GM11168 (cell line): ENCODE measurements at regions not wholly inside any gene's neighbourhood (a gene's known extent, or its start where the extent isn't known, plus 50 kb on each side); places are given as distances from the start of the nearest gene placed in this dataset.
"Not testable (repeated sequence)": the region's sequence is repeated elsewhere in the genome, so short reads cannot be mapped to it uniquely, and the experiment has no call there.

Experiments
- in situ Hi-C: fragments of 300-500 bp; cut with MboI; formaldehyde crosslinking; loops from one replicate; pipeline ENCODE4 v1.12.0; 2022; ENCODE audit warnings: low sequenced_read_pairs; ENCODE audit not compliant: unreplicated experiment

GRCh38 chr11:37978647-37979046, 1380.6 kb upstream of the RAG2 start:
- in situ Hi-C loops = no loop called here

- in situ Hi-C loops = no loop called here
Measured at GRCh38 chr11:37973941-37974340, 1375.9 kb upstream of the RAG2 start.

- in situ Hi-C loops = no loop called here
Measured at GRCh38 chr11:37972691-37973090, 1374.7 kb upstream of the RAG2 start.

DNA sequence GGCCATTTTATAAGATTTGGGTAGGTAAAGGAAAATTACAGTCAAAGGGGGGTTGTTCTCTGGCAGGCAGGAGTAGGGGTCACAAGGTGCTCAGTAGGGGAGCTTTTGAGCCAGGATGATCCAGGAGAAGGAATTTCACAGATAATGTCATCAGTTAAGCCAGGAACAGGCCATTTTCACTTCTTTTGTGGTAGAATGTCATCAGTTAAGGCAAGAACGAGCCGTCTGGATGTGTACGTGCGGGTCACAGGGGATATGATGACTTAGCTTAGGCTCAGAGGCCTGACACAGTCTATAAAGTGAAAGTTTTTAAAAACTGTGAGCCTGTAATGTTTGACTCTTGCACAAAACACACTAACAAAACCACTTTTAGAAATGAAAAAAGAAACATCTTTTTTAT, 1371.3 kb upstream of the RAG2 start:
- in situ Hi-C loops = not testable (repeated sequence)

DNA sequence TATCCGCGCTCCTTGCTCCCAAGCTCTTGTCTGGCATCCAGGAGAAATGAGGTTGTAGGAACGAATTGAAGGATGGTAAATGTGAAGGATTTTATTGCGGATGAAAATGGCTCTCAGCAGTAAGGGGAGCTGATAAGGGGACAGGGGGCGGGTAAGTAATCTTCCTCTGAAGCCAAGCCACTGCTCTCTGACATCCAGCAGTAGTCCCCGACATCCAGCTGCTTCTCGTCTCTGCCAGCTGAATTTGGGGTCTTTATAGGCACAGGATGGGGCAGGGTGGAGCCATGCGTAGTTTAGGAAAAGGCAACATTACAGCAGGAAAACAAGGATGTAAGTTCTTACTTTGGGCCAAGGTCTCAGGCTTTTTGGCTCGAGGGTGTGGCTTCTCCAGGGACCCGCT, 1370.1 kb upstream of the RAG2 start:
- in situ Hi-C loops = no loop called here

DNA sequence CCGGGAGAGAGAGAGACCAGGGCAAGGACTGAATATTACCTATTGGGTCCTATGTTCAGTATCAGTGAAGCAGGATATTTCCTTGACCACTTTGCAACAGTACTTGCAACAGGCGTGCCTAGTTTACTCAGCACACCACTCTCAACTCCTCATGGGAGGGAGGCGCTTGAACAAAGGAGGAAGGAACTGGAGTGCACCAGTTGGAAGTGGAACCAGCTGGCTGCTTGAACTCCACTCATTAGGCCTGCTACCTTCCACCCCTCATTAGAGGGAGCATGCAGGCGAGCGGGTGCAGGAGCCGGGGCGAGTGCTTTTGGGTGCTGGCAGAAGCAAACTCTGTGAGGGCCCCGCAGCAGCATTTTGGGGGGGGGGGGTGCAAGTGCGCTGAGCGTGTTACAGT, 1369.6 kb upstream of the RAG2 start:
- in situ Hi-C loops = no loop called here

GRCh38 chr11:37963440-37963839, 1365.4 kb upstream of the RAG2 start:
- in situ Hi-C loops = no loop called here

GRCh38 chr11:37957717-37958116, 1359.7 kb upstream of the RAG2 start:
- in situ Hi-C loops = no loop called here

- in situ Hi-C loops = no loop called here
Measured at GRCh38 chr11:37951996-37952395, 1354.0 kb upstream of the RAG2 start.

DNA sequence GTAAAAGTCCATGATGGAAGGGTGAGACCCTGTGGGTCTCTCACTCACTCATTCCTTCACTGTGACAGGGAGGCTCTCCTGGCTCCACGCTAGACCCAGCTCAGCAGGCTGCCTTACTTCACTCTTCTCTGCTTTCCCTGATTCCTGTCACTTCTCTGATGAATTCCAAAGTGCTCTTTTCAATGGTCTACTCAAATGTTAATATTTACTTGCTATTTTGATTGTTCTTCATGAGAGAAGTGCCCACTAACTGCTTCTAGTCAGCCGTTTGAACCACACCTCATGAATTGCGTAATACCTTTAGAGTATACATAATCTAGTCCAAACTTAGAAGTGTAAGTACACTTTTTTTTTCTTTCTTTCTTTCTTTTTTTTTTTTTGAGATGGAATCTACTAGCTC, 1350.2 kb upstream of the RAG2 start:
- in situ Hi-C loops = no loop called here

- in situ Hi-C loops = no loop called here
Measured at GRCh38 chr11:37947821-37948220, 1349.8 kb upstream of the RAG2 start.

GRCh38 chr11:37946155-37946766, 1348.2 kb upstream of the RAG2 start:
- in situ Hi-C loops = no loop called here

DNA sequence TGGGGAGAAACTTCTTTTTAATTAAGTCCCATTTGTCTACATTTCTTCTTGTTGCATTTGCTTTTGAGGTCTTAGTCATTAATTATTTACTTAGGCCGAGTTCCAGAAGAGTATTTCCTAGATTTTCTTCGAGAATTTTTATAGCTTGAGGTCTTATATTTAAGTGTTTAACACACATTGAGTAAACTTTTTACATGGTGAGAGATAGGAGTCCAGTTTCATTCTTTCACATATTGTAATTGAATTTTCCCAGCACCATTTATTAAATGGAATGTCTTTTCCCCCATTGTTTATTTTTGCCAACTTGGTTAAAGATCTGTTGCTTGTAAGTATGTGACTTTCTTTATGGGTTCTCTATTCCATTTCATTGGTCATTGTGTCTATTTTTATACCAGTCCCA, 1344.0 kb upstream of the RAG2 start:
- in situ Hi-C loops = no loop called here

DNA sequence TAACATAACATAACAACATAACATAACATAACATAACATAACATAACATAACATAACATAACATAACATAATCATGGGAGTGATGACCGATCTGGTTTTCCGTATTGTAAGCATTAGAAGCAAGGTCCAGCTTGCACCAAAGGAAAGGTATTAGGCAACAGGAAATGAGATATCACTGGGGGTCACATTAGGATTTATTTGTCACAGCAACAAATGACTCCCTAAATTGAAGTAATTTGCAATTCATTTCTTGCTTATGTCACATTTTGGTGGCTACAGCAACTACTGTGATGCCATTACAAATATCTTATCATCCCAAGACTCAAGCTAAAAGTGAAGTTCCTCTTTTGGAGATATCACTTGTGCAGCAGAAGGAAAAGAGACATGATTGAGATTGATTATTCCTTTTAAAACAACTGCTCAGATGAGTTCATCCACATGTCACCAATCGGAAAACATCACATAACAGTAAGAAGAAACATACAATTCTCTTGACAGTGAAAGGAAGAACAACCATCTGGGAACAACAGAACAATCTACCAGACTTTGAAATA, 1331.1 kb upstream of the RAG2 start:
- in situ Hi-C loops = no loop called here

GRCh38 chr11:37926772-37927171, 1328.7 kb upstream of the RAG2 start:
- in situ Hi-C loops = no loop called here

GRCh38 chr11:37916331-37916730, 1318.3 kb upstream of the RAG2 start:
- in situ Hi-C loops = no loop called here

GRCh38 chr11:37914859-37915258, 1316.8 kb upstream of the RAG2 start:
- in situ Hi-C loops = no loop called here

- in situ Hi-C loops = no loop called here
Measured at GRCh38 chr11:37908219-37908548, 1310.1 kb upstream of the RAG2 start.

DNA sequence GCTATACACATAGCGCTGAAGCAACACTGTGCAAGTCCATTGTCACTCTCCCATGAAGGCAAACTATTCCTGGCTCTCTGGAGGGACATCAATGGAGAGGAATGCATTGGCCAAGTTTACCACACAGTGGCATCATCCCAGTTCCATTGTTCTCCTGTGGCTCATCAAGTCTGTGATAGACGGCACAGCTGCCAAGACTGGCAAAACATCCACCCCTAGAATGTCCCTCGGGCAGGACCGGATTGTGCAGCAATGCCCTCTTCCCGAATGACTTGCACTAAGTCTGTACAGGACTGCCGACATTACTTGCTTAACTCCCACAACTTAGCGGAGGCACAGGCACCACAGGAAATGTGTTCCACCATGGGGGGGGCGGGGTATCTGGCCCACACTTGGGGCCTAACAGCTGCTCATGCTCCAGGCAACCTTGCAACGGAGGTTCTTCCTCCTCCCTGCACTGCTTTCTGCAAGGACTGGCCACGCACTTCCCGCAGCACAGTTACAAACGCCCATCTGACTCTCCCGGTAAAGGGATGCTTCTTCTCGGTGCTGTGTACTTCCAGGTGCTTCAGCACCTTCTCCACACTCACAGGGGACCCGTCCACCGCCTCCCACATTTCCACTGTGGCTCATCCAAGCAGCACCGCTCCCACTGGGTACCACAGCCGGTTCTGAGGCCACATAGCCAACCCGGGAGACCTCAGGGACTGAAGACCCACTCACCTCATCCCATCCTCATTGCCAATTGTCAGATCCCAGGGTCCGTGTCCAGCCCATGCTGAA, 1309.6 kb upstream of the RAG2 start:
- in situ Hi-C loops = no loop called here

DNA sequence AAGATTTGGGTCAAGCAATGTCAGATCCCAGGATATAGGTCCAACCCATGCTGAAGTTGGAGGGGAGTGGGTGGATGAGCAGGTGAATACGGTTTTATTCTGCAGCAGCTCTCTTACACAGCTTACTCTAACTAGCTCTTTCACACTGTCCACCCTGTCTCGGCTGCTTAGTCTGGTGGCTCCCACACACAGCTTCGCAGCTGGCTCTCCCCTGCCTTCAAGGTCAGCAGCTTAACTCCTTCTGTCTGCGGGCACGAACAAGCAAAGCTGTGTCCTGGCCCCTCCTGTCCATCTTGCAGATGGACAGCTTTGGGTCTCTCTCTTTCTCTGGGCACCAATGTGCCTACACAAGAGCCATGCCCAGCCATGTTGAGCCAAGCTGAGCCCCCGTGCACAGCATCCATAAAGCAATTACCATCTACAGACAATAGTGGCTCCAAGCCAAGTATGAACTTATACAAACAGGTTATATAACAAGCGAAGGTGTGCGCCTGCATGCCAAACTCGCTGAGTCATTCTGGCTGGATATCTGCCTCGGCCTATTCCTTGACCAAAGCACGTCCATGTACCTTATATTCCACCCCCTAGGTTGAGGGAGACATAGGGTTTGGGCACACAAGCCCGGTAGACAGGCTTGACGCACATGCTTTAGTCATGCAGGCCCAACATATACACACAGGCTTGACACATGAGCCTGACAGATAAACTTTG, 1307.8 kb upstream of the RAG2 start:
- in situ Hi-C loops = no loop called here

DNA sequence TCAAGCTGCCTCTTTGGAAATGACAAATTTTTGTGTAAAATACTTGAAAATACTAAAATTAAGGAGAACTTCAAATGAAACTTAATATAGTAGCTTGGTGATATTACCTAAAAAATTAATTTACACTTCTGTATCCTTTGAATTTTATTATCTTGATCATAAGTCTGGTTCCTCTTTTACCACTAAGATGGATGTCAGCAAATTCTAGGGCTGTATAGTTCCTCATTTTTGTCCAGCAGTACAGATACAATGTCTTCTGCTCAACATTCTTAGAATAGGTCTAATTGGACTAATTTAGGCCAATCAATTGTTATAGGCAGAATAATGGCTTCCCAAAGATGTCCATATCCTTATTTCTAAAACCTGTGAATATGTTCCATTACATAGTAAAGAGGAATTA, 1298.0 kb upstream of the RAG2 start:
- in situ Hi-C loops = no loop called here
